HEK293 (cell line): ENCODE measurements at regions not wholly inside any gene's neighbourhood (a gene's known extent, or its start where the extent isn't known, plus 50 kb on each side); places are given as distances from the start of the nearest gene placed in this dataset.
"Not testable (repeated sequence)": the region's sequence is repeated elsewhere in the genome, so short reads cannot be mapped to it uniquely, and the experiment has no call there.

Experiments
- CTCF ChIA-PET: fragments of 350-600 bp; formaldehyde crosslinking; extraction: SDS; loops from one replicate; lab custom pipeline; 2021; ENCODE audit warnings: antibody characterized with exemption; lab: Yijun Ruan, JAX
- POLR2A ChIA-PET: fragments of 300-600 bp; formaldehyde crosslinking; extraction: SDS; loops from one replicate; lab custom pipeline; 2020; ENCODE audit warnings: antibody characterized with exemption, inconsistent platforms; lab: Yijun Ruan, JAX
- H3K27ac ChIP-seq: fragments of 200-500 bp; sonication (Bioruptor generic); 2 replicates; pipeline ENCODE4 v1.5.1; 2014; ENCODE audit warnings: low read depth, low read length, control low read depth, inconsistent platforms; ENCODE audit errors: extremely low read depth
- H3K36me3 ChIP-seq, 2 experiments: fragments of 200-500 bp in 1 of 2; sonication (Bioruptor generic) in 1 of 2; 1 replicate in 1 of 2; 2 replicates in 1 of 2; pipeline ENCODE4 v1.5.1; 2014 to 2017; ENCODE audit warnings: inconsistent platforms in 2 of 2, low read length in 2 of 2; ENCODE audit not compliant: control insufficient read depth in 2 of 2, insufficient read depth in 1 of 2
- H3K4me1 ChIP-seq: fragments of 200-500 bp; sonication (Bioruptor generic); 2 replicates; pipeline ENCODE4 v1.5.1; 2014; ENCODE audit warnings: mild to moderate bottlenecking, low read length, inconsistent platforms; ENCODE audit not compliant: control insufficient read depth, insufficient read depth
- H3K4me3 ChIP-seq: 2 replicates; pipeline ENCODE4 v1.5.1; 2011; ENCODE audit warnings: low read depth, mild to moderate bottlenecking, control low read depth, low read length, moderate library complexity
- H3K9me3 ChIP-seq: fragments of 200-500 bp; sonication (Bioruptor generic); 2 replicates; pipeline ENCODE4 v1.5.1; 2014; ENCODE audit warnings: low read depth, low read length, inconsistent platforms; ENCODE audit not compliant: control insufficient read depth, insufficient read depth
- BCL11B ChIP-seq: fragments of 450-650 bp; formaldehyde crosslinking; IDR thresholded peaks from 2 replicates; pipeline ENCODE4 v1.5.1; 2016; ENCODE audit warnings: low read depth, missing biosample characterization, missing genetic modification characterization
- GLI2 ChIP-seq: fragments of 450-650 bp; formaldehyde crosslinking; IDR thresholded peaks from 2 replicates; pipeline ENCODE4; 2017; ENCODE audit warnings: missing biosample characterization, missing genetic modification characterization, low read depth, borderline replicate concordance
- KLF8 ChIP-seq: fragments of 450-650 bp; formaldehyde crosslinking; IDR thresholded peaks from 2 replicates; pipeline ENCODE4 v1.5.1; 2016; ENCODE audit warnings: missing biosample characterization, missing genetic modification characterization
- OSR2 ChIP-seq: fragments of 450-650 bp; formaldehyde crosslinking; IDR thresholded peaks from 2 replicates; pipeline ENCODE4 v1.5.1; 2016; ENCODE audit warnings: missing biosample characterization, missing genetic modification characterization
- TSHZ1 ChIP-seq: fragments of 450-650 bp; formaldehyde crosslinking; IDR thresholded peaks from 2 replicates; pipeline ENCODE4 v1.5.1; 2016; ENCODE audit warnings: missing biosample characterization, missing genetic modification characterization, borderline replicate concordance
- ZBTB17 ChIP-seq: fragments of 450-650 bp; formaldehyde crosslinking; IDR thresholded peaks from 2 replicates; pipeline ENCODE4 v1.5.1; 2016; ENCODE audit warnings: missing biosample characterization, missing genetic modification characterization
- ZFP69B ChIP-seq: fragments of 450-650 bp; formaldehyde crosslinking; IDR thresholded peaks from 2 replicates; pipeline ENCODE4 v1.5.1; 2016; ENCODE audit warnings: missing biosample characterization, missing genetic modification characterization
- ZNF114 ChIP-seq: fragments of 450-650 bp; formaldehyde crosslinking; IDR thresholded peaks from 2 replicates; pipeline ENCODE4 v1.5.0; 2017; ENCODE audit warnings: missing biosample characterization, missing genetic modification characterization
- ZNF157 ChIP-seq: fragments of 450-650 bp; formaldehyde crosslinking; IDR thresholded peaks from 2 replicates; pipeline ENCODE4 v1.5.1; 2016; ENCODE audit warnings: missing biosample characterization, missing genetic modification characterization
- ZNF175 ChIP-seq: fragments of 450-650 bp; formaldehyde crosslinking; IDR thresholded peaks from 2 replicates; pipeline ENCODE4 v1.5.1; 2016; ENCODE audit warnings: missing biosample characterization, missing genetic modification characterization
- ZNF184 ChIP-seq: fragments of 450-650 bp; IDR thresholded peaks from 2 replicates; pipeline ENCODE4 v1.5.1; 2018; ENCODE audit warnings: missing biosample characterization, mild to moderate bottlenecking, missing genetic modification characterization
- ZNF221 ChIP-seq: fragments of 450-650 bp; formaldehyde crosslinking; IDR thresholded peaks from 2 replicates; pipeline ENCODE4 v1.5.1; 2017; ENCODE audit warnings: missing biosample characterization, missing genetic modification characterization, borderline replicate concordance
- ZNF311 ChIP-seq: fragments of 450-650 bp; formaldehyde crosslinking; IDR thresholded peaks from 2 replicates; pipeline ENCODE4 v1.5.1; 2017; ENCODE audit warnings: missing biosample characterization, missing genetic modification characterization, borderline replicate concordance
- ZNF341 ChIP-seq: fragments of 450-650 bp; formaldehyde crosslinking; IDR thresholded peaks from 2 replicates; pipeline ENCODE4; 2016; ENCODE audit warnings: low read depth, missing biosample characterization, missing genetic modification characterization
- ZNF394 ChIP-seq: fragments of 450-650 bp; formaldehyde crosslinking; IDR thresholded peaks from 2 replicates; pipeline ENCODE4 v1.5.1; 2016; ENCODE audit warnings: missing biosample characterization, missing genetic modification characterization, mild to moderate bottlenecking, moderate library complexity, borderline replicate concordance
- ZNF423 ChIP-seq: fragments of 450-650 bp; formaldehyde crosslinking; IDR thresholded peaks from 2 replicates; pipeline ENCODE4 v1.5.1; 2016; ENCODE audit warnings: missing biosample characterization, missing genetic modification characterization
- ZNF473 ChIP-seq: fragments of 450-650 bp; formaldehyde crosslinking; IDR thresholded peaks from 2 replicates; pipeline ENCODE4 v1.5.1; 2017; ENCODE audit warnings: missing biosample characterization, missing genetic modification characterization
- ZNF558 ChIP-seq: fragments of 450-650 bp; formaldehyde crosslinking; IDR thresholded peaks from 2 replicates; pipeline ENCODE4 v1.5.1; 2016; ENCODE audit warnings: missing biosample characterization, missing genetic modification characterization
- ZNF560 ChIP-seq: fragments of 450-650 bp; formaldehyde crosslinking; IDR thresholded peaks from 2 replicates; pipeline ENCODE4 v1.5.1; 2017; ENCODE audit warnings: missing biosample characterization, missing genetic modification characterization, borderline replicate concordance
- ZNF623 ChIP-seq: fragments of 450-650 bp; formaldehyde crosslinking; IDR thresholded peaks from 2 replicates; pipeline ENCODE4 v1.5.1; 2016; ENCODE audit warnings: missing biosample characterization, missing genetic modification characterization
- ZNF677 ChIP-seq: fragments of 450-650 bp; IDR thresholded peaks from 2 replicates; pipeline ENCODE4 v1.5.0; 2018; ENCODE audit warnings: missing biosample characterization, mild to moderate bottlenecking, missing genetic modification characterization, moderate library complexity
- ZNF792 ChIP-seq: fragments of 450-650 bp; formaldehyde crosslinking; IDR thresholded peaks from 2 replicates; pipeline ENCODE4 v1.5.1; 2016; ENCODE audit warnings: missing biosample characterization, missing genetic modification characterization
- TF ChIP-seq, protein P1 (sequence below): fragments of 450-650 bp; formaldehyde crosslinking; IDR thresholded peaks from 2 replicates; pipeline ENCODE4 v1.5.1; 2016; ENCODE audit warnings: missing biosample characterization, missing genetic modification characterization
- TF ChIP-seq, protein P2 (sequence below): fragments of 450-650 bp; formaldehyde crosslinking; IDR thresholded peaks from 2 replicates; pipeline ENCODE4 v1.5.1; 2017; ENCODE audit warnings: missing biosample characterization, missing genetic modification characterization

- Histone ChIP-seq H3K4me1 (no peaks in the 10 kb centered on the region), H3K4me3 (no peak overlapping the region), H3K36me3 (no peaks in the 10 kb centered on the region), H3K9me3 (no peaks in the 10 kb centered on the region), H3K27ac (no peak overlapping the region)
- TF ChIP-seq ZNF311 (no peak), ZFP69B (tag by site-specific recombination) (no peak), ZNF623 (tag by site-specific recombination) (no peak), ZNF423 (tag by site-specific recombination) (no peak), ZNF114 (no peak), ZNF792 (tag by site-specific recombination) (no peak), ZNF184 (tag by site-specific recombination) (no peak), ZBTB17 (tag by site-specific recombination) (no peak), GLI2 (tag by site-specific recombination) (no peak), ZNF157 (tag by site-specific recombination) (no peak), TSHZ1 (tag by site-specific recombination) (no peak), ZNF394 (tag by site-specific recombination) (no peak), ZNF473 (no peak), ZNF221 (no peak)
- POLR2A ChIA-PET: no interaction called here
- CTCF ChIA-PET: no interaction called here
Observed at GRCh38 chr10:57334523-57334922, 933.2 kb downstream of the IPMK start.

GRCh38 chr10:57333880-57334279 lies 933.8 kb downstream of the IPMK start:
- H3K27ac ChIP-seq: no peak overlapping the region
- no peak for TF ChIP-seq ZNF341 (tag by site-specific recombination)
- TF ChIP-seq, protein P1, sequence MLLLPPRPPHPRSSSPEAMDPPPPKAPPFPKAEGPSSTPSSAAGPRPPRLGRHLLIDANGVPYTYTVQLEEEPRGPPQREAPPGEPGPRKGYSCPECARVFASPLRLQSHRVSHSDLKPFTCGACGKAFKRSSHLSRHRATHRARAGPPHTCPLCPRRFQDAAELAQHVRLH: no peak
- TF ChIP-seq, protein P2, sequence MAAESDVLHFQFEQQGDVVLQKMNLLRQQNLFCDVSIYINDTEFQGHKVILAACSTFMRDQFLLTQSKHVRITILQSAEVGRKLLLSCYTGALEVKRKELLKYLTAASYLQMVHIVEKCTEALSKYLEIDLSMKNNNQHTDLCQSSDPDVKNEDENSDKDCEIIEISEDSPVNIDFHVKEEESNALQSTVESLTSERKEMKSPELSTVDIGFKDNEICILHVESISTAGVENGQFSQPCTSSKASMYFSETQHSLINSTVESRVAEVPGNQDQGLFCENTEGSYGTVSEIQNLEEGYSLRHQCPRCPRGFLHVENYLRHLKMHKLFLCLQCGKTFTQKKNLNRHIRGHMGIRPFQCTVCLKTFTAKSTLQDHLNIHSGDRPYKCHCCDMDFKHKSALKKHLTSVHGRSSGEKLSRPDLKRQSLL: no peak
- no peak for TF ChIP-seq ZNF114
- no peak for TF ChIP-seq KLF8
- TF ChIP-seq OSR2: no peak
- no peak for TF ChIP-seq ZNF677 (tag by site-specific recombination)
- no peak for TF ChIP-seq GLI2 (tag by site-specific recombination)
- TF ChIP-seq ZNF560 (tag by site-specific recombination): no peak
- no peak for TF ChIP-seq ZNF792 (tag by site-specific recombination)
- TF ChIP-seq BCL11B (tag by site-specific recombination): no peak
- TF ChIP-seq ZNF558 (tag by site-specific recombination): no peak
- TF ChIP-seq ZNF175 (tag by site-specific recombination): no peak
- H3K9me3 ChIP-seq: no peaks in the 10 kb centered on the region
- CTCF ChIA-PET: interaction anchor here (0.7 kb wide), 1 partner anchor 1037 kb away, joined by 3 read pairs; no protein-coding TSS in a partner anchor
- no peaks in the 10 kb centered on the region for H3K4me1 ChIP-seq
- POLR2A ChIA-PET: no interaction called here
- H3K4me3 ChIP-seq: no peak overlapping the region
- H3K36me3 ChIP-seq: no peaks in the 10 kb centered on the region

GRCh38 chr10:57321400-57321854 lies 946.3 kb downstream of the IPMK start:
- POLR2A ChIA-PET: not testable (repeated sequence)
- CTCF ChIA-PET: interaction anchor here (0.6 to 1.1 kb wide), 2 partner anchors 333 to 829 kb away, joined by 3 read pairs; no protein-coding TSS in a partner anchor

More at GRCh38 chr10:57321400-57321854, 946.3 kb downstream of the IPMK start:
- not testable (repeated sequence) for H3K9me3 ChIP-seq, H3K4me3 ChIP-seq, H3K4me1 ChIP-seq, H3K36me3 ChIP-seq, H3K27ac ChIP-seq
